Neural progenitor cell (in vitro differentiated cells): ENCODE measurements at regions not wholly inside any gene's neighbourhood (a gene's known extent, or its start where the extent isn't known, plus 50 kb on each side); places are given as distances from the start of the nearest gene placed in this dataset.

Experiments used
- CTCF ChIP-seq: fragments of 200-600 bp; sonication (generic); IDR thresholded peaks from 2 replicates; pipeline ENCODE4 v1.5.1; 2017; ENCODE audit warnings: antibody characterized with exemption, mild to moderate bottlenecking
- EZH2 ChIP-seq: fragments of 200-600 bp; sonication (generic); IDR thresholded peaks from 2 replicates; pipeline ENCODE4 v1.6.1; 2017; ENCODE audit warnings: antibody characterized with exemption, mild to moderate bottlenecking, moderate library complexity
- EZH2phosphoT487 ChIP-seq: fragments of 200-600 bp; sonication (generic); IDR thresholded peaks from 2 replicates; pipeline ENCODE4 v1.6.1; 2017; ENCODE audit warnings: antibody characterized with exemption

GRCh38 chr12:70190262-70191010, 52.8 kb upstream of the CNOT2 start:
- TF ChIP-seq EZH2phosphoT487 (no peak), CTCF (no peak), EZH2 (no peak)
